ENCODE measurements at regions not wholly inside any gene's neighbourhood (a gene's known extent, or its start where the extent isn't known, plus 50 kb on each side); places are given as distances from the start of the nearest gene placed in this dataset.

GRCh38 chrX:139194571-139195280, 335.8 kb upstream of the F9 start:
- no peak for TF ChIP-seq CTCF (IDR thresholded peaks at IDR 0.05)
- Histone ChIP-seq H3K27me3 (no peaks in the 10 kb centered on the region), H3K27ac (no peak overlapping the region), H3K9me3 (no peaks in the 10 kb centered on the region), H3K4me1 (no peaks in the 10 kb centered on the region), H3K36me3 (no peaks in the 10 kb centered on the region), H3K4me3 (peak overlapping the region; percentile 48 to 52)
- intact Hi-C loops (cut with DNase I): no loop called here
- DNase-seq (ENCODE audit: low spot score in 2 of 2): no peak

GRCh38 chrX:139192386-139192961, 338.1 kb upstream of the F9 start:
- H3K9me3 ChIP-seq: no peaks in the 10 kb centered on the region
- no peaks in the 10 kb centered on the region for H3K27me3 ChIP-seq
- intact Hi-C loops (cut with DNase I): no loop called here
- no peak for DNase-seq (ENCODE audit: low spot score in 2 of 2)
- no peak overlapping the region for H3K27ac ChIP-seq
- TF ChIP-seq CTCF (IDR thresholded peaks at IDR 0.05): no peak
- H3K4me1 ChIP-seq: no peaks in the 10 kb centered on the region
- no peak overlapping the region for H3K4me3 ChIP-seq
- no peaks in the 10 kb centered on the region for H3K36me3 ChIP-seq

DNA sequence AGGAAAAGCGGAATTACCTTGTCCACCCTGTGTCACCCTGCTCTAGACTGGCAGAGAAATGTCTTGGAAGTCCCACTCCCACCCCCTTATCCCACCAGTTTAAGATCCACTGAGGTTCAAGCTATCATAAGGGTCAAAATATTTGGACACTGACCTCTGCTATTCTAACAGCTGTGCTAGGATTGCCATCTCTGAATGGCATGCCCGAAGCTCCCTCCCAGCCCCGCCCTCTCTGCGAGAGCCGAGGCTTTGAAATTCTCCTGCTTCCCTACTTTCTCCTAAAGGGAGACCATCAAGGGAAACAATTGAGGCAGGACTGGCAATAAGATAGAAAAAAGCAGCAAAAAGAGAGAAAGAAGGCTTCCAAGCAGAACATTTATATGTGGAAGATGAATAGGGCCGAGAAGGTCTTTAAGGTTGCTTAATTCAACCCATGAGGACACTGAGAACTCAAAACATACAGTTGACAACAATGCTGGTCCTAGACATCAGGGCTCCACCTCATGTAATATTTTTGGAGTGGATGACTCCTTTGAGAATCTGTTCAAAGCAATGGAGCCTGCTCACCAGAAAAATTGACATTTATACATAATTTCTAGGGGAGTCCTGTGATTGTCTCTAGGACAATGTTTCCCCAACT, 338.7 kb upstream of the F9 start:
- no peak for DNase-seq (ENCODE audit: low spot score in 2 of 2)
- Histone ChIP-seq H3K9me3 (no peaks in the 10 kb centered on the region), H3K4me1 (no peaks in the 10 kb centered on the region), H3K27me3 (no peaks in the 10 kb centered on the region), H3K36me3 (no peaks in the 10 kb centered on the region), H3K4me3 (no peak overlapping the region), H3K27ac (no peak overlapping the region)
- no peak for TF ChIP-seq CTCF (IDR thresholded peaks at IDR 0.05)
- intact Hi-C loops (cut with DNase I): no loop called here

GRCh38 chrX:139191286-139191685, 339.3 kb upstream of the F9 start:
- Histone ChIP-seq H3K27me3 (no peaks in the 10 kb centered on the region), H3K9me3 (no peaks in the 10 kb centered on the region), H3K4me1 (no peaks in the 10 kb centered on the region), H3K36me3 (no peaks in the 10 kb centered on the region), H3K27ac (no peak overlapping the region), H3K4me3 (no peak overlapping the region)
- TF ChIP-seq CTCF (IDR thresholded peaks at IDR 0.05): no peak
- intact Hi-C loops (cut with DNase I): no loop called here
- no peak for DNase-seq (ENCODE audit: low spot score in 2 of 2)

DNA sequence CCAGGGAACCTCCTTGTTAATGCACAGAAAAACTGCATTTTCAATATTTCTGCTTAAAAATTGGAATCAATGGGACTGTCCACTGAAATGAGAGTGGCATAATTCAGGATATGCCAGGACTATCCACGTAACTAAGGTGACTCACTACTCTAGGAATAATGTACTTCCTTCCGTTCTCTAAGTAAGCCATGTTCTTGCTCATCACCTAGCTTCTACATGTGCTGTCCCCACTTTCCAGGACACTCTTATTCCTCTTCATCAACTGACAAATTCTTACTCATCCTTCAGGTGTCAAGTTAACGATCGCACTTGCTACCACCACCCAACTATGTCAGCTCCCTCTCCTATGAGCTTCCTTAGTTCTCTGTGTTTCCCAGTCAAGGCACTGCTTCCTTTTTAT, 342.8 kb upstream of the F9 start:
- no peaks in the 10 kb centered on the region for H3K4me1 ChIP-seq
- no peaks in the 10 kb centered on the region for H3K9me3 ChIP-seq
- H3K4me3 ChIP-seq: no peak overlapping the region
- DNase-seq (ENCODE audit: low spot score in 2 of 2): no peak
- H3K27me3 ChIP-seq: no peaks in the 10 kb centered on the region
- intact Hi-C loops (cut with DNase I): no loop called here
- TF ChIP-seq CTCF (IDR thresholded peaks at IDR 0.05): no peak
- no peaks in the 10 kb centered on the region for H3K36me3 ChIP-seq
- H3K27ac ChIP-seq: no peak overlapping the region
